Astrocyte of the spinal cord (primary cell): ENCODE measurements at regions not wholly inside any gene's neighbourhood (a gene's known extent, or its start where the extent isn't known, plus 50 kb on each side); places are given as distances from the start of the nearest gene placed in this dataset.

Experiments used
- DNase-seq: peaks from one replicate; pipeline ENCODE4 v3.0.0; 2011; ENCODE audit warnings: low read depth, low spot score
- H3K4me3 ChIP-seq: 2 replicates; pipeline ENCODE4 v1.5.1; 2011; ENCODE audit warnings: low read depth, mild to moderate bottlenecking, low read length, moderate library complexity
- CTCF ChIP-seq: IDR thresholded peaks from 2 replicates; pipeline ENCODE4 v1.5.1; 2012; ENCODE audit warnings: low read depth, mild to moderate bottlenecking, low read length, inconsistent platforms
- in situ Hi-C: cut with HindIII; loops from 2 replicates; pipeline ENCODE4 v1.10.0; 2017; ENCODE audit warnings: low sequenced_read_pairs

GRCh38 chr13:21974741-21975140 lies 303.9 kb downstream of the FGF9 start:
- H3K4me3 ChIP-seq = no peak overlapping the region
- no peak for TF ChIP-seq CTCF
- no peak for DNase-seq
- in situ Hi-C loops = no loop called here

GRCh38 chr13:21976159-21976558 lies 305.3 kb downstream of the FGF9 start:
- H3K4me3 ChIP-seq = no peak overlapping the region
- no peak for TF ChIP-seq CTCF
- no peak for DNase-seq
- in situ Hi-C loops = no loop called here

- in situ Hi-C loops = no loop called here
- TF ChIP-seq CTCF = no peak
- DNase-seq = no peak
- no peak overlapping the region for H3K4me3 ChIP-seq
Measured at GRCh38 chr13:21979161-21979806, 308.4 kb downstream of the FGF9 start.

GRCh38 chr13:21980049-21980448 lies 309.2 kb downstream of the FGF9 start:
- TF ChIP-seq CTCF = no peak
- DNase-seq = no peak
- in situ Hi-C loops = no loop called here
- H3K4me3 ChIP-seq = no peak overlapping the region

- TF ChIP-seq CTCF = no peak
- no peak overlapping the region for H3K4me3 ChIP-seq
- in situ Hi-C loops = no loop called here
- DNase-seq = no peak
Measured at GRCh38 chr13:21984156-21984555, 313.3 kb downstream of the FGF9 start.

GRCh38 chr13:21986602-21987001 lies 315.7 kb downstream of the FGF9 start:
- no peak overlapping the region for H3K4me3 ChIP-seq
- no peak for DNase-seq
- no peak for TF ChIP-seq CTCF
- in situ Hi-C loops = no loop called here
